ENCODE measurements at regions not wholly inside any gene's neighbourhood (a gene's known extent, or its start where the extent isn't known, plus 50 kb on each side); places are given as distances from the start of the nearest gene placed in this dataset.

DNA sequence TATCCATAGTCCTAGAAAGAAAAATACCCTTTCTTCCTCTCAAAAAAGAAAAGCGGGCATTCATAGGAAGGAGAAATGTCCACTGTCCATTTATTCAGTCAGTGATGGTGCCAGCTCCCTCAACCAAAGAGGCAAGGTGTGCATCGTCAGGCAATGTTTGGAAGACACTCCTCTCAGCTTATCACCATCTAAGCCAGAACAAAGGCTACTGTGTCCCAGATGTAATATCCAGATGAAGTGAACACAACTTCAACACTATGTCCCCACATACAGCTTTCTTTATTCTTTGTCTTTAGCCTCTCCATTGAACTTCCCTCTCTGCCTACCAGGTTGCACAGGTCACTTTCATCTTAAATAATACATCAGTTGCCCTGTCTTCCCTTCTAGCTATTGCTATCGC is 131.4 kb upstream of the RNF32 start:
- no peak for DNase-seq (ENCODE audit: low read depth in 1 of 2, low spot score in 1 of 2)
- no peak overlapping the region for H3K27ac ChIP-seq (replicated peaks)
- TF ChIP-seq, protein P1, sequence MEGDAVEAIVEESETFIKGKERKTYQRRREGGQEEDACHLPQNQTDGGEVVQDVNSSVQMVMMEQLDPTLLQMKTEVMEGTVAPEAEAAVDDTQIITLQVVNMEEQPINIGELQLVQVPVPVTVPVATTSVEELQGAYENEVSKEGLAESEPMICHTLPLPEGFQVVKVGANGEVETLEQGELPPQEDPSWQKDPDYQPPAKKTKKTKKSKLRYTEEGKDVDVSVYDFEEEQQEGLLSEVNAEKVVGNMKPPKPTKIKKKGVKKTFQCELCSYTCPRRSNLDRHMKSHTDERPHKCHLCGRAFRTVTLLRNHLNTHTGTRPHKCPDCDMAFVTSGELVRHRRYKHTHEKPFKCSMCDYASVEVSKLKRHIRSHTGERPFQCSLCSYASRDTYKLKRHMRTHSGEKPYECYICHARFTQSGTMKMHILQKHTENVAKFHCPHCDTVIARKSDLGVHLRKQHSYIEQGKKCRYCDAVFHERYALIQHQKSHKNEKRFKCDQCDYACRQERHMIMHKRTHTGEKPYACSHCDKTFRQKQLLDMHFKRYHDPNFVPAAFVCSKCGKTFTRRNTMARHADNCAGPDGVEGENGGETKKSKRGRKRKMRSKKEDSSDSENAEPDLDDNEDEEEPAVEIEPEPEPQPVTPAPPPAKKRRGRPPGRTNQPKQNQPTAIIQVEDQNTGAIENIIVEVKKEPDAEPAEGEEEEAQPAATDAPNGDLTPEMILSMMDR (IDR thresholded peaks at IDR 0.05; ENCODE audit: insufficient read depth, low read length), result no peak
- TF ChIP-seq, protein P2, sequence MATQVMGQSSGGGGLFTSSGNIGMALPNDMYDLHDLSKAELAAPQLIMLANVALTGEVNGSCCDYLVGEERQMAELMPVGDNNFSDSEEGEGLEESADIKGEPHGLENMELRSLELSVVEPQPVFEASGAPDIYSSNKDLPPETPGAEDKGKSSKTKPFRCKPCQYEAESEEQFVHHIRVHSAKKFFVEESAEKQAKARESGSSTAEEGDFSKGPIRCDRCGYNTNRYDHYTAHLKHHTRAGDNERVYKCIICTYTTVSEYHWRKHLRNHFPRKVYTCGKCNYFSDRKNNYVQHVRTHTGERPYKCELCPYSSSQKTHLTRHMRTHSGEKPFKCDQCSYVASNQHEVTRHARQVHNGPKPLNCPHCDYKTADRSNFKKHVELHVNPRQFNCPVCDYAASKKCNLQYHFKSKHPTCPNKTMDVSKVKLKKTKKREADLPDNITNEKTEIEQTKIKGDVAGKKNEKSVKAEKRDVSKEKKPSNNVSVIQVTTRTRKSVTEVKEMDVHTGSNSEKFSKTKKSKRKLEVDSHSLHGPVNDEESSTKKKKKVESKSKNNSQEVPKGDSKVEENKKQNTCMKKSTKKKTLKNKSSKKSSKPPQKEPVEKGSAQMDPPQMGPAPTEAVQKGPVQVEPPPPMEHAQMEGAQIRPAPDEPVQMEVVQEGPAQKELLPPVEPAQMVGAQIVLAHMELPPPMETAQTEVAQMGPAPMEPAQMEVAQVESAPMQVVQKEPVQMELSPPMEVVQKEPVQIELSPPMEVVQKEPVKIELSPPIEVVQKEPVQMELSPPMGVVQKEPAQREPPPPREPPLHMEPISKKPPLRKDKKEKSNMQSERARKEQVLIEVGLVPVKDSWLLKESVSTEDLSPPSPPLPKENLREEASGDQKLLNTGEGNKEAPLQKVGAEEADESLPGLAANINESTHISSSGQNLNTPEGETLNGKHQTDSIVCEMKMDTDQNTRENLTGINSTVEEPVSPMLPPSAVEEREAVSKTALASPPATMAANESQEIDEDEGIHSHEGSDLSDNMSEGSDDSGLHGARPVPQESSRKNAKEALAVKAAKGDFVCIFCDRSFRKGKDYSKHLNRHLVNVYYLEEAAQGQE (IDR thresholded peaks at IDR 0.05; ENCODE audit: insufficient replicate concordance, low read depth), result no peak
- TF ChIP-seq SPI1 (IDR thresholded peaks at IDR 0.05; ENCODE audit: borderline replicate concordance, low read depth), result no peak
- TF ChIP-seq POLR2AphosphoS5 (IDR thresholded peaks at IDR 0.05; ENCODE audit: low read depth), result no peak
- TF ChIP-seq GABPA (IDR thresholded peaks at IDR 0.05; ENCODE audit: low read depth), result no peak
- no peak overlapping the region for H3K4me3 ChIP-seq (replicated peaks; ENCODE audit: insufficient read depth, low read length)
- no peaks in the 10 kb centered on the region for H3K27me3 ChIP-seq (ENCODE audit: insufficient read depth, poor library complexity, severe bottlenecking)

DNA sequence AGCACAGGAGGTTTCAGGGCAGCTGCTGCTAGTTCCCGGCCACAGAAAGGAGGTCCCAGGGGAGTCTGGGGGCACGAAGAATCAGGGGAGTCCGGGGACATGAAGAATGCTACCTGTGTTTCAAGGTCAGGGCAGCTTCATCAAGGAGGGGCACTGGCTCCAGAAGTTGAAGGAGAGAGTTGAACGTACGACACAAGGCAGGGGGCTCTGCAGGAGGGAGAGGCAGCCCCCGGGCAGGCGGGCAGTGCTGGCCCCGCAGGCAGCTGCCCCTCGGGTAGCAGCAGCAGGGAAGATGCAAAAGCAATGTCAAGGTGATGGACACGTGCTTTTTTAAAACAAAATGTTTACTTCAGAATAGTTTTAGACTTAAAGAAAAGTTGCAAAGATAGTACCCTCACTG is 134.7 kb upstream of the RNF32 start:
- Histone ChIP-seq H3K27ac (replicated peaks) (no peak overlapping the region), H3K4me3 (replicated peaks; ENCODE audit: insufficient read depth, low read length) (no peak overlapping the region), H3K27me3 (ENCODE audit: insufficient read depth, poor library complexity, severe bottlenecking) (no peaks in the 10 kb centered on the region)
- no peak for DNase-seq (ENCODE audit: low read depth in 1 of 2, low spot score in 1 of 2)
- TF ChIP-seq, protein P2 (IDR thresholded peaks at IDR 0.05; ENCODE audit: insufficient replicate concordance, low read depth), result no peak
- TF ChIP-seq SPI1 (IDR thresholded peaks at IDR 0.05; ENCODE audit: borderline replicate concordance, low read depth) (no peak), POLR2AphosphoS5 (IDR thresholded peaks at IDR 0.05; ENCODE audit: low read depth) (no peak)

DNA sequence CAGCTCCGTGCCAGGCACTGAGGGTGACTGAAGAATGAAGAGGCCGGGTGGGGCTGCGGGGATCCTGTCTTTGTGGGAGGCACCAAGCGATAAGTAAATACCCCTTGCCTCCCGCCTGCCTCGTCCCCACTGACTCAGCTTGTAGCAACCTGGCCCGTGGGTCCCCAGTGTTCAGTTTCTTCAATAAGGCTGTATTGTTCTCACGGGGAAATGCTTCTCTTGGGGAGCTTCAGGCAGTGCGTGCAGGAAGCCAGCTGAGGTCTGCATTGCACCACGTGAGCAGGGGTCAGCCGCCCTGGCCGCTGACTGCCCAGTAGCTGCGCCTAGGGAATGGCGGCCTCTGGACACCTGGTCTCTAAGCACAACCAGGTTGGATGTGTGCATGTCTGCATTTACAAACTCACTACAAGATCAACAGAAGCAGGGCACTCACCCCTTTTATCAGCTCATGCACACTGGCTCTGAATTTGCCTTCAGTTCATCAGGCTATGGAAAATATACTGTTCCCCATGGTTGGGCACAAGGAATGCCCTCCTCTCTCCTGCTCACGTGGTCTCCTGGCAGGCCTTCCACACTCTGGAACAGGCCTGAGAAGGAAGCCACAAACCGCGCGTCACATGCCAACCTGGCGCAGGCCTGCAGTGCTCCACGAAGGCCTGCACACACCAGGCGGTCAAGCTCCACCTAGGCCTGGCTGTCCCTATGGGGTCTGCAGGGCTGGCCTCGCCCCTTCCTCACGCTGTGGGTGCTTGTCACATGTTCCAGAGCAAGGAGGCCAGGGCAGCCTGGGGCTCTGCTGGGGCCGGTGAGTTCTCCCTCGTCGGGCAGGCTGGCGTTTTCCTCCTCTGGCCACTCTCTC is 135.7 kb upstream of the RNF32 start:
- H3K4me3 ChIP-seq (replicated peaks; ENCODE audit: insufficient read depth, low read length), result no peak overlapping the region
- H3K27ac ChIP-seq (replicated peaks), result no peak overlapping the region
- TF ChIP-seq GABPA (IDR thresholded peaks at IDR 0.05; ENCODE audit: low read depth), result no peak
- no peak for TF ChIP-seq SPI1 (IDR thresholded peaks at IDR 0.05; ENCODE audit: borderline replicate concordance, low read depth)
- no peak for TF ChIP-seq POLR2AphosphoS5 (IDR thresholded peaks at IDR 0.05; ENCODE audit: low read depth)
- TF ChIP-seq, protein P2 (IDR thresholded peaks at IDR 0.05; ENCODE audit: insufficient replicate concordance, low read depth), result no peak
- TF ChIP-seq, protein P1 (IDR thresholded peaks at IDR 0.05; ENCODE audit: insufficient read depth, low read length), result no peak

More for the DNA sequence above, 135.7 kb upstream of the RNF32 start:
- no peaks in the 10 kb centered on the region for H3K27me3 ChIP-seq (ENCODE audit: insufficient read depth, poor library complexity, severe bottlenecking)
- DNase-seq (ENCODE audit: low read depth in 1 of 2, low spot score in 1 of 2), result no peak
